Hindlimb muscle (tissue), 1 donor: ENCODE measurements at regions not wholly inside any gene's neighbourhood (a gene's known extent, or its start where the extent isn't known, plus 50 kb on each side); places are given as distances from the start of the nearest gene placed in this dataset.
"Not testable (repeated sequence)": the region's sequence is repeated elsewhere in the genome, so short reads cannot be mapped to it uniquely, and the experiment has no call there.

Source experiments
- DNase-seq: peaks from one replicate; pipeline ENCODE4 v3.0.0-alpha.2; 2013

- no peak for DNase-seq
These were observed 122.3 kb upstream of the NEIL3 start for GRCh38 chr4:177187371-177187770.

DNA sequence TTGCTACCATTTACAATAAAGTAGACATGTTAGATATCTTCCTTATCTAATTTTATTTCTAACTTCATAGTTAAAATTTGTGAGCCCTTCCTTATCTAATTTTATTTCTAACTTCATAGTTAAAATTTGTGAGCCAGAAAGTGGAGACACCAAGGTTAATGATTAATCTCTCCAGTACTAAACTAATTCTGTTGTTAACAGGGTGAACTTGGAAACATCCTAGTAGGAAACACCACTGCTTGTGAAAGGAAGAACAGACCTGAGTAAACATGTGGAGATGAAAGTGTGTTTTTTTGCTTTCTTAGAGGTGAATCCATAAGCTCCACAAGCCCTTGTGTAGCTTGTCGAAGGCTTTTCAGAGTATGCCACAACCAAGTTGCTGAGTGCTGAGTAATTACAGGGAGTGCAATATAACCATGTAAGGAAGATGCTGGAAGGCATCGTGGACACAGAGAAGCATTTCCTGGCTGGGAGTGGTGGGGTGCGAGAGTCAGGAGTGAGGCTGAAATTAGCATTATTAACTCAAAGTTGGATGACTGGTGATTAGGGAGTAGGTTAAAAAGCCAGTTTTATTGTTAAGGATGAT, 118.6 kb upstream of the NEIL3 start:
- no peak for DNase-seq

DNA sequence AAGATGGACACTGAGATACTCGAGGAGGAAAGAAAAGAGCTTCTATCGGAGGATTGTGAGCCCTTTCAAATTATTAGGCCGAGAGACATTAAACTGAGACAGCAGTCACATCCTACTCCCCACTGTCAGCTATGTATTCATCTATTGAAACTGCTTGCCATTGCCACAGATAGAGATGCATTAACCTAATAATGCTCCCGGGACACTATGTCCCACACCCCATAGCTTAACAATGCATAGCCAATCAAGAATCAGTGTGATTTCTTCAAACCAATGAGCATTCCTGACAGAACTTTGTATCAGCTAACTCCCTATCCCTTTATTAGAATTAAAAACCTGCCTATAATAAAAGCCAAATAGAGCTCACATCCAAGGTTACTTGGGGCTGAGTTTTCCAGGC, 118.1 kb upstream of the NEIL3 start:
- DNase-seq, result no peak

DNA sequence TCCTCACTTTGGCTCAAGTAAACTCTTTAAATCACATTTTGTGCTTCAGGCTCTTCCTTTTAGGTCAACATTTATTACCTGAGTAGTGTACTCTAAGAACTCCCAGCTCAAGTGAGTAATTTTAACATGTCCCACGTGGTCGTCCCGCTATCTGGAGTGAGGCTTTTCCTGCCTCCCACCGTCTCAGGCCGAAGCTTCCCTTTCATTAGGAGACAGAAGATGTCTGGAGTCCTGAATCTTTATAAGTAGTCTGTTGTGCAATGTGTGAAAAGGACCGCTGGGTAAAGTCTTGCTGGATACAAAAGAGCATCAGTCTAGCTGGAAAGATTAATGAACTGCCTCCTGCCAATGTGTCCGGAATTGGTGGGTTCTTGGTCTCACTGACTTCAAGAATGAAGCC, 117.7 kb upstream of the NEIL3 start:
- DNase-seq, result no peak

DNA sequence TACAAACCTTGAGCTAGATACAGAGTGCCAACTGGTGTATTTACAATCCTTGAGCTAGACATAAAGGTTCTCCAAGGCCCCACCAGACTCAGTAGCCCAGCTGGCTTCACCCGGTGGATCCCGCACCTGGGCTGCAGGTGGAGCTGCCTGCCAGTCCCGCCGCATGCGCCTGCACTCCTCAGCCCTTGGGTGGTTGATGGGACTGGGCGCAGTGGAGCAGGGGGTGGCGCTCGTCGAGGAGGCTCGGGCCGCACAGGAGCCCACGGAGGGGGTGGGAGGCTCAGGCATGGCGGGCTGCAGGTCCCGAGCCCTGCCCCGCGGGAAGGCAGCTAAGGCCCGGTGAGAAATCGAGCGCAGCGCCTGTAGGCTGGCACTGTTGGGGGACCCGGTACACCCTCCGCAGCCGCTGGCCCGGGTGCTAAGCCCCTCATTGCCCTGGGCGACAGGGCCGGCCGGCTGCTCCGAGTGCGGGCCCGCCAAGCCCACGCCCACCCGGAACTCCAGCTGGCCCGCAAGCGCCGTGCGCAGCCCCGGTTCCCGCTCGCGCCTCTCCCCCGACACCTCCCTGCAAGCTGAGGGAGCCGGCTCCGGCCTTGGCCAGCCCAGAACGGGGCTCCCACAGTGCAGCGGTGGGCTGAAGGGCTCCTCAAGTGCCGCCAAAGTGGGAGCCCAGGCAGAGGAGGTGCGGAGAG, 116.5 kb upstream of the NEIL3 start:
- DNase-seq, result not testable (repeated sequence)

DNA sequence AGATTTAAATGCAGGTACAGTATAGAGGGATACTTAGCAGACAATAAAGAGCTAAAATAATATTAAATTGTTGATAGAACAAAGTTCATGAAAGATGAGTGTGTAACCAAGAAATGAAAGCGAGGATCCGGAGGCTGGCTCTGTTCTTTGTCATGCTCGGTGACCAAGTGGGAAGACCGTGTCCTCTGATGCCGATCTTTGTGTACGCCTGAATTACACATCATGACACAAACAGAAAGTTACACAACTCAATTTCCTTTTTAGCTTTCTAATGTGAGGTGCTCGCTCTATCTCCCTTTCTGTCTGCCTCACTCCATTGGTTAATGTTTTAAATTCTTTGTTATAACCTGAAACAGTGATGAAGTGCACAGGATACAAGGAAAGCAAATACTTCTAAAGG, 114.8 kb upstream of the NEIL3 start:
- DNase-seq, result no peak

GRCh38 chr4:177196615-177197014, 113.1 kb upstream of the NEIL3 start:
- DNase-seq, result no peak

DNA sequence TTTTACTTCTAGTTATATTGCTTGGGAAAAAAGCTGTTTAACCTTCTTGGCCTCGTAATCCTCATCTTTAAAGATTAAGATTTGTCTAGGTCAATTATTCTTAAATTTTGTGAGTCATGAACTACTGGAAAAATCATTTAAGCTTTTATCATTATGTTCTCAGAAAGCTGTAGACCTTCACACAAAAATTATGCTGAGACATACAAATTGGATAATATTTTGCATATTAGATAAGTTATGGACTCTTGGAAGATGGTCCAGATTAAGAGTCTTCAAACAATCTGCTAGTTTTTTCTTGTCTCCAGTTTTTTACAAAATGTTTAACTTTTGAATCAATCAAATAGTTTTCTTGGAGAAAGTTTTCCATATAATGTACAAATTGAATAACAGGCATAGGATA, 108.1 kb upstream of the NEIL3 start:
- no peak for DNase-seq

GRCh38 chr4:177204126-177204525, 105.5 kb upstream of the NEIL3 start:
- no peak for DNase-seq

DNA sequence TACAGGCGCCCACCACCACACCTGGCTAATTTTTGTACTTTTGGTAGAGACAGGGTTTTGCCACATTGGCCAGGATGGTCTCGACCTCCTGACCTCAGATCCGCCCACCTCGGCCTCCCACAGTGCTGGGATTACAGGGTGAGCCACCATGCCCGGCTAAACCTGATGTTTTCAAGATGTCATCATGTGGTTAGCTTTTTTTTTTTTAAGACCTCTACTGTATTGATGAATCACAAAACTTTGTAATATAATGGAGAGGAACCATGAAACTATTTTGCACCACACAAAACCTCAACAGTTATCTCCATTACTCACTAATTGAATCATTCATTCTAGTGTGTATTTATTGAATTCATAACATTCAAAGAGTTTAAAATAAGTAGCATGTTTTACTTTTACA, 94.7 kb upstream of the NEIL3 start:
- no peak for DNase-seq

GRCh38 chr4:177220376-177220775, 89.3 kb upstream of the NEIL3 start:
- DNase-seq, result no peak

DNA sequence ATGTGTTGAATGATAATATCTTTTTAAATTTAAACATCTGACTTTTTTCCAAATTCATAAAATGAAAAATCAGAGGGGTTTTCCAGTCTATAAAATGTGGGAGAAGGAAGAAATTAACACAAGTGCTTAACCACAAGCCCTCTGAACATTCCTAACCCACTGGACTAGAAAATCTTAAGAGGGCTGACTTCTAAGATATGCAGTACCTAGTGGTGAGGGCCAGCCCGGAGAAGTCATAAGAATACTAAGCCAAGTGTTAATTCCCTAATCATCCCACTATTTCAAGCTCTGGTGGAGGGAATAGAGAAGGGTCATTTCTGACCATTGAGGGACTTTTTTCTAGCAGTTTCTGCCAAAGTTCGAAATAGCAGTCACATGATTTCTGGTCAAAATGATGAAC, 86.9 kb upstream of the NEIL3 start:
- DNase-seq, result no peak

DNA sequence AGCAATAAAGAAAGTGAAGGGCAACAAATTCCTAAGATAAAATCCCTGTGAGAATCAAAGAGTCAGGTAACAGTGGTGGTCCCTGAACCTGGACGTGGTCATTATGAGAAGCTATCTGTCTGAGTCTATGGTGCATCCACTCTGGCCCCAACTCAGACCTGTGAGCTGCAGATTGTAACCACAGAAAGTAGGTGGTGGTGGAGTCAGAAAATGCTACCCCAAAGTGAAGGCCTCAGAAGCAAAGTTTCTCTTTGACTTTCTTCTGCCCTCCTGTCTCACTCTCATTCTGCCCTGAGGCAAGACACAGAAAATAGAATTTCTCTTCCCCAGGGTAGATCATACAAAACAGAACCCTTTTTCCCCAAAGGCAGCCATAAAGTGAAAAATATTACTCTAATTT, 84.1 kb upstream of the NEIL3 start:
- DNase-seq, result no peak

DNA sequence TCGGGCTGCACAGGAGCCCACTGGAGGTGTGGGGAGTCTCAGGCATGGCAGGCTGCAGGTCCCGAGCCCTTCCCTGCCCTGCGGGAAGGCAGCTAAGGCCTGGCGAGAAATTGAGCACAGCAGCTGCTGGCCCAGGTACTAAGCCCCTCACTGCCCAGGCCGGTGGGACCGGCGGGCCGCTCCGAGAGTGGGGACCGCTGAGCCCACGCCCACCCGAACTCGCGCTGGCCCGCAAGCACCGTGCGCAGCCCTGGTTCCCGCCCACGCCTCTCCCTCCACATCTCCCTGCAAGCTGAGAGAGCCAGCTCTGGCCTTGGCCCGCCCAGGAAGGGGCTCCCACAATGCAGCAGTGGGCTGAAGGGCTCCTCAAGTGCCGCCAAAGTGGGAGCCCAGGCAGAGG, 82.0 kb upstream of the NEIL3 start:
- DNase-seq, result no peak

- DNase-seq, result no peak
These were observed 81.1 kb upstream of the NEIL3 start for GRCh38 chr4:177228599-177228998.

DNA sequence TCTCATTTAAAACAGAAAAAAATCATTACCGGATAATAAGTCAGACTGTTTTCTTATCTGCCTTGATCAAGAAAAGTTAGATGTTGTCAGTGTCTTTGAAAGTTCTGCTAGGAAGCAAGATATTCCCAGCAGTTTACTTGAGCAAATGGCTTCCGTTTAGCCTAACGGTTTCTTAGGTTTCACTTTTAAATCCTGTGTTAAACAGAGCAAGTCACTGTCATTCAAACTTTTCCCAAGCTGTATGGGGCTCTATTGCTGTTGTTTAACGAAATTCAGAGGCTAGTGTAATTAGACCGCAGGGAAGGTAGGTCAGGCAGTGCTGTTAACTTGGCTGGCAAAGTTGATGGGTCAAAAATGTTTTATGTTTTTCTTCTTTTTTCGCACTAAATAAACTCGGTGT, 80.3 kb upstream of the NEIL3 start:
- no peak for DNase-seq

DNA sequence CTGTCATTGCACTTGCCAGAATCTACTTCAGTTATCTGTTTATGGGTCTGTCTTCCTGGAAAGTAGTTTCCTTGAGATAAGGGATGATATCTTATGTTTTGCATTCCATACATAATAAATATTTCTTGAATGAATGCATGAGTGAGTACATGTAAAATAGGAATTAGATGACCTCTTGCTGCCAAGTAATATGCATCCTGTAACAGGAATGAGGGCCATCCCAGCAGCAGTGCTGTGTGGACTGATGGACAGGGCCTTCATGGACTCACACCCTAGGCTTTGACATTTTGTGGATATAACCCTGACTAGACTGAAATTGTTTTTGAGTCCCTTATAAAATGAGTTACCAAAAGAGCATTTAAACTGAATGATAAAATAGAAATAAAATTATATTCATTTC, 77.2 kb upstream of the NEIL3 start:
- DNase-seq, result no peak

- DNase-seq, result no peak
These were observed 74.6 kb upstream of the NEIL3 start for GRCh38 chr4:177235026-177235425.

- no peak for DNase-seq
These were observed 72.8 kb upstream of the NEIL3 start for GRCh38 chr4:177236886-177237285.

GRCh38 chr4:177237291-177237690, 72.4 kb upstream of the NEIL3 start:
- DNase-seq, result no peak

- DNase-seq, result no peak
These were observed 70.2 kb upstream of the NEIL3 start for GRCh38 chr4:177239477-177239876.

DNA sequence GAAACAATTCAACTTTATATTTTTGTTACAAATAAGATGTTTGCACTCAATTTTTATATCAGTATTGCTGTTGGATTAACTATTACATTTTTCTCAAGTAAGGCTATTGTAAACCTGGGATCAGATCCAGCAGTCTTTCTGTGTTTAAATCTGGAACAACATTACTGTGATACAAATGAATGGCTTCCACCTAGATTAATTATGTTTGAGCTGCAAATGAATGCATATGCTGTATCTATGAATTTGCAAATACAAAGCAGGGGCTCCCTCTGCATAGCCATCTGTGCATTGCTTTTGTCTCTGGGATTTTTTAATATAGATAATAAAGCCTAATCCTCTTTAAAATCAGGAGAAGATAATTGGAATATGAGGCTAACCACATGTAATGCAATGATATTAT, 69.8 kb upstream of the NEIL3 start:
- DNase-seq, result no peak

DNA sequence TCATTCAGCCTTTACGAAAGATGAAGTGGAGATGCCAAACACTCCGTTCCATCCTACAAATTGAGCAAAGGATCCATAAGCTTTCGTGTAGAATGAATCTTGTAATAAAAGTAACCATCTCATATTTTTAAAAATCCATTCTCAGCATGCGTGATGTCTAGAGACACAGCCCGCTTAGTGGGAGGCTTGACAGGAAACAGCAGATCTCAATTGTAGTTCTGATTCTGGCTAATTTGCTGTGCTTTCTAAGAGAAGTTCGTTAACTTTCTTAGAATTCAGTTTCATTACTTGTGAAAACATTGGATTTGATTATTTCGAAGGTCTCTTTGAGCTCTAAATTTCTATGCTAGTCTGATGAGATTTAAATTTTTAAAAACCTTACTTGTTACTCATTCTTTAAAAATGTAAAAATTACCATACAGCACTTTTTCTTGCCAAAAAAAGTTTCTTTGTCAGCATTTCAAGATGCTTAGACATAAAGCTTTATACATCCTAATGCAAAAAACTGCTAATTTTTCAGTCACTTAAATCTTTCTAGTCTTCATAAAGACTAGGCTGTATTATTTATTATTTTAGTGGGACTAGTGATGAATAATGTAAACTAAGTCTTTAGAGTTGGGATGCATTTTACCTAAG, 66.9 kb upstream of the NEIL3 start:
- DNase-seq, result no peak
